H9 (cell line): ENCODE measurements at regions not wholly inside any gene's neighbourhood (a gene's known extent, or its start where the extent isn't known, plus 50 kb on each side); places are given as distances from the start of the nearest gene placed in this dataset.

Source experiments
- DNase-seq: peaks from one replicate; pipeline ENCODE4 v3.0.0-alpha.2; 2017
- H2AFZ ChIP-seq: one replicate; pipeline ENCODE4 v1.6.1; 2013; ENCODE audit warnings: mild to moderate bottlenecking, low read length, control low read depth, moderate library complexity
- H2AK5ac ChIP-seq: 2 replicates; pipeline ENCODE4 v1.6.1; 2013; ENCODE audit warnings: low read length, control low read depth, mixed read lengths; ENCODE audit not compliant: insufficient read length
- H2BK120ac ChIP-seq: one replicate; pipeline ENCODE4 v1.6.1; 2013; ENCODE audit warnings: low read depth, mild to moderate bottlenecking, low read length, control low read depth, inconsistent platforms; ENCODE audit not compliant: poor library complexity, severe bottlenecking
- H2BK12ac ChIP-seq: 2 replicates; pipeline ENCODE4 v1.6.1; 2013; ENCODE audit warnings: low read length, control low read depth, mixed read lengths, low read depth; ENCODE audit not compliant: insufficient read length
- H2BK15ac ChIP-seq: 2 replicates; pipeline ENCODE4 v1.6.1; 2013; ENCODE audit warnings: low read depth, low read length, control low read depth
- H2BK20ac ChIP-seq: one replicate; pipeline ENCODE4 v1.6.1; 2013; ENCODE audit warnings: low read depth, mild to moderate bottlenecking, low read length, control low read depth, inconsistent platforms; ENCODE audit not compliant: poor library complexity, severe bottlenecking
- H2BK5ac ChIP-seq: 2 replicates; pipeline ENCODE4 v1.6.1; 2013; ENCODE audit warnings: low read length, control low read depth, mixed read lengths; ENCODE audit not compliant: insufficient read length
- H3K14ac ChIP-seq: 2 replicates; pipeline ENCODE4 v1.6.1; 2013; ENCODE audit warnings: low read length, control low read depth; ENCODE audit not compliant: insufficient read depth
- H3K18ac ChIP-seq: 2 replicates; pipeline ENCODE4 v1.6.1; 2013; ENCODE audit warnings: low read depth, mild to moderate bottlenecking, mixed read lengths, low read length, control low read depth; ENCODE audit not compliant: insufficient read length
- H3K23ac ChIP-seq: 2 replicates; pipeline ENCODE4 v1.6.1; 2013; ENCODE audit warnings: low read length, control low read depth, mixed read lengths, low read depth; ENCODE audit not compliant: insufficient read length
- H3K23me2 ChIP-seq: 2 replicates; pipeline ENCODE4 v1.6.1; 2013; ENCODE audit warnings: low read depth, mild to moderate bottlenecking, mixed read lengths, low read length, control low read depth; ENCODE audit not compliant: insufficient read length, poor library complexity, severe bottlenecking
- H3K27ac ChIP-seq: 2 replicates; pipeline ENCODE4 v1.5.1; 2013; ENCODE audit warnings: low read length, control low read depth, mixed read lengths, low read depth; ENCODE audit not compliant: insufficient read length
- H3K27me3 ChIP-seq: 2 replicates; pipeline ENCODE4 v1.6.1; 2013; ENCODE audit warnings: low read length, control low read depth, inconsistent platforms; ENCODE audit not compliant: insufficient read depth
- H3K4ac ChIP-seq: 2 replicates; pipeline ENCODE4 v1.6.1; 2013; ENCODE audit warnings: low read depth, mild to moderate bottlenecking, control low read depth, inconsistent platforms, low read length, moderate library complexity
- H3K4me1 ChIP-seq: 2 replicates; pipeline ENCODE4 v1.6.1; 2013; ENCODE audit warnings: low read length, control low read depth, inconsistent platforms; ENCODE audit not compliant: insufficient read depth
- H3K4me2 ChIP-seq: 2 replicates; pipeline ENCODE4 v1.6.1; 2013; ENCODE audit warnings: low read length, control low read depth, mixed read lengths; ENCODE audit not compliant: insufficient read length, insufficient read depth
- H3K56ac ChIP-seq: 2 replicates; pipeline ENCODE4 v1.6.1; 2013; ENCODE audit warnings: low read depth, mild to moderate bottlenecking, mixed read lengths, low read length, control low read depth; ENCODE audit not compliant: insufficient read length
- H3K79me1 ChIP-seq: 2 replicates; pipeline ENCODE4 v1.6.1; 2013; ENCODE audit warnings: low read depth, mild to moderate bottlenecking, moderate library complexity, low read length, control low read depth, inconsistent platforms; ENCODE audit not compliant: insufficient read depth, poor library complexity, severe bottlenecking
- H3K79me2 ChIP-seq: 2 replicates; pipeline ENCODE4 v1.6.1; 2013; ENCODE audit warnings: low read length, control low read depth, inconsistent platforms; ENCODE audit not compliant: insufficient read depth
- H3K9ac ChIP-seq: 2 replicates; pipeline ENCODE4 v1.6.1; 2013; ENCODE audit warnings: low read length, control low read depth, mixed read lengths; ENCODE audit not compliant: insufficient read length; ENCODE audit errors: extremely low read depth
- H3K9me3 ChIP-seq: one replicate; pipeline ENCODE4 v1.6.1; 2013; ENCODE audit warnings: low read depth, low read length, inconsistent platforms; ENCODE audit not compliant: control insufficient read depth
- H3T11ph ChIP-seq: one replicate; pipeline ENCODE4 v1.6.1; 2013; ENCODE audit warnings: mild to moderate bottlenecking, low read length, control low read depth, inconsistent platforms
- H4K20me1 ChIP-seq: one replicate; pipeline ENCODE4 v1.6.1; 2013; ENCODE audit not compliant: control insufficient read depth, insufficient read length, insufficient read depth
- H4K5ac ChIP-seq: 2 replicates; pipeline ENCODE4 v1.6.1; 2013; ENCODE audit warnings: low read depth, mild to moderate bottlenecking, mixed read lengths, low read length, control low read depth; ENCODE audit not compliant: insufficient read length
- H4K8ac ChIP-seq: replicated peaks from 2 replicates; pipeline ENCODE4 v1.6.1; 2013; ENCODE audit warnings: low read length, control low read depth, mixed read lengths, low read depth; ENCODE audit not compliant: insufficient read length
- H4K91ac ChIP-seq: 2 replicates; pipeline ENCODE4 v1.6.1; 2013; ENCODE audit warnings: low read depth, mild to moderate bottlenecking, moderate library complexity, mixed read lengths, low read length, control low read depth; ENCODE audit not compliant: insufficient read length
- H3K27ac Mint-ChIP-seq, 3 experiments: 2 replicates in 2 of 3; 3 replicates in 1 of 3; pipeline ENCODE4 v1.8.0; 2020 to 2021; ENCODE audit warnings: mixed read lengths in 3 of 3, mild to moderate bottlenecking in 1 of 3, moderate library complexity in 1 of 3
- H3K27me3 Mint-ChIP-seq: 2 replicates; pipeline ENCODE4 v1.8.0; 2021; ENCODE audit warnings: low read depth, mild to moderate bottlenecking, moderate library complexity, mixed read lengths
- H3K36me3 Mint-ChIP-seq, 3 experiments: 2 replicates in 2 of 3; 3 replicates in 1 of 3; pipeline ENCODE4 v1.8.0; 2020 to 2021; ENCODE audit warnings: low read depth in 3 of 3, mixed read lengths in 3 of 3; ENCODE audit not compliant: insufficient read depth in 1 of 3
- H3K4me1 Mint-ChIP-seq, 2 experiments: 2 replicates each; pipeline ENCODE4 v1.8.0; 2020; ENCODE audit warnings: mixed read lengths in 2 of 2
- H3K4me3 Mint-ChIP-seq, 2 experiments: 2 replicates in 1 of 2; 3 replicates in 1 of 2; pipeline ENCODE4 v1.8.0; 2020 to 2021; ENCODE audit warnings: mild to moderate bottlenecking in 2 of 2, mixed read lengths in 2 of 2, moderate library complexity in 1 of 2
- H3K9me3 Mint-ChIP-seq, 2 experiments: 2 replicates in 1 of 2; 3 replicates in 1 of 2; pipeline ENCODE4 v1.8.0; 2020; ENCODE audit warnings: mild to moderate bottlenecking in 2 of 2, mixed read lengths in 2 of 2, moderate library complexity in 1 of 2
- CTCF ChIP-seq: fragments of 200-600 bp; sonication (generic); conservative IDR thresholded peaks from 3 replicates; pipeline ENCODE4 v1.8.0; 2021; ENCODE audit warnings: antibody characterized with exemption, mild to moderate bottlenecking
- WGBS: extraction: QIAGEN DNeasy Blood & Tissue Kit; methylation state at CpG from one replicate; pipeline ENCODE4 v1.1.7; 2013; ENCODE audit warnings: missing lambda C conversion rate, low lambda C conversion rate, mixed read lengths; ENCODE audit not compliant: insufficient read length; ENCODE audit errors: extremely low coverage; 5-methylcytosine and 5-hydroxymethylcytosine counted together

GRCh38 chr2:122266636-122267035 lies 511.2 kb downstream of the TSN start:
- DNase-seq, result no peak
- Histone ChIP-seq H3K4me1 (no peaks in the 10 kb centered on the region), H2BK120ac (no peak overlapping the region), H3K18ac (no peak overlapping the region), H3K27ac (no peak overlapping the region), H3K4me2 (no peak overlapping the region), H3K4ac (no peak overlapping the region), H2AFZ (no peak overlapping the region), H3K14ac (no peak overlapping the region), H3T11ph (no peak overlapping the region), H2BK20ac (no peak overlapping the region), H3K23ac (no peak overlapping the region), H3K79me2 (no peaks in the 10 kb centered on the region), H2BK12ac (no peak overlapping the region), H3K23me2 (no peaks in the 10 kb centered on the region), H4K91ac (no peak overlapping the region), H2BK15ac (no peak overlapping the region), H4K5ac (no peak overlapping the region), H3K9ac (no peak overlapping the region), H2AK5ac (no peak overlapping the region), H3K27me3 (no peaks in the 10 kb centered on the region), H4K8ac (no peak overlapping the region), H3K9me3 (no peaks in the 10 kb centered on the region), H4K20me1 (no peaks in the 10 kb centered on the region), H2BK5ac (no peak overlapping the region), H3K56ac (no peak overlapping the region), H3K79me1 (no peaks in the 10 kb centered on the region)
- H3K4me3 Mint-ChIP-seq, result no peak overlapping the region
- H3K27ac Mint-ChIP-seq, result no peak overlapping the region
- WGBS, result no CpG with 5 or more reads among the region's 1 CpG
- no peak for TF ChIP-seq CTCF
- H3K4me1 Mint-ChIP-seq, result no peaks in the 10 kb centered on the region
- no peaks in the 10 kb centered on the region for H3K27me3 Mint-ChIP-seq
- H3K36me3 Mint-ChIP-seq, result no peaks in the 10 kb centered on the region
- no peaks in the 10 kb centered on the region; a peak in 2 of 5 replicates for H3K9me3 Mint-ChIP-seq
